Esophagus squamous epithelium (tissue), 4 donors: ENCODE measurements at regions not wholly inside any gene's neighbourhood (a gene's known extent, or its start where the extent isn't known, plus 50 kb on each side); places are given as distances from the start of the nearest gene placed in this dataset.
"Not testable (repeated sequence)": the region's sequence is repeated elsewhere in the genome, so short reads cannot be mapped to it uniquely, and the experiment has no call there.

Experiments used
- POLR2A ChIP-seq, 4 donors: fragments of 450-650 bp; IDR thresholded peaks; one replicate each; pipeline ENCODE4 v1.6.1; 2017; ENCODE audit warnings: antibody characterized with exemption in 4 of 4, mild to moderate bottlenecking in 4 of 4, moderate library complexity in 3 of 4
- TF ChIP-seq, protein P1 (sequence below), 6 experiments: fragments of 450-650 bp in 4 of 6; fragments of 200-600 bp in 2 of 6; sonication (generic) in 2 of 6; IDR thresholded peaks; one replicate each; pipeline ENCODE4 v1.5.1; 2016 to 2019; ENCODE audit warnings: antibody characterized with exemption in 6 of 6, mild to moderate bottlenecking in 4 of 6, moderate library complexity in 4 of 6

GRCh38 chr1:149163063-149163444 lies 59.7 kb upstream of the NBPF9 start:
- TF ChIP-seq, protein P1, sequence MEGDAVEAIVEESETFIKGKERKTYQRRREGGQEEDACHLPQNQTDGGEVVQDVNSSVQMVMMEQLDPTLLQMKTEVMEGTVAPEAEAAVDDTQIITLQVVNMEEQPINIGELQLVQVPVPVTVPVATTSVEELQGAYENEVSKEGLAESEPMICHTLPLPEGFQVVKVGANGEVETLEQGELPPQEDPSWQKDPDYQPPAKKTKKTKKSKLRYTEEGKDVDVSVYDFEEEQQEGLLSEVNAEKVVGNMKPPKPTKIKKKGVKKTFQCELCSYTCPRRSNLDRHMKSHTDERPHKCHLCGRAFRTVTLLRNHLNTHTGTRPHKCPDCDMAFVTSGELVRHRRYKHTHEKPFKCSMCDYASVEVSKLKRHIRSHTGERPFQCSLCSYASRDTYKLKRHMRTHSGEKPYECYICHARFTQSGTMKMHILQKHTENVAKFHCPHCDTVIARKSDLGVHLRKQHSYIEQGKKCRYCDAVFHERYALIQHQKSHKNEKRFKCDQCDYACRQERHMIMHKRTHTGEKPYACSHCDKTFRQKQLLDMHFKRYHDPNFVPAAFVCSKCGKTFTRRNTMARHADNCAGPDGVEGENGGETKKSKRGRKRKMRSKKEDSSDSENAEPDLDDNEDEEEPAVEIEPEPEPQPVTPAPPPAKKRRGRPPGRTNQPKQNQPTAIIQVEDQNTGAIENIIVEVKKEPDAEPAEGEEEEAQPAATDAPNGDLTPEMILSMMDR (IDR thresholded peaks at IDR 0.05): not testable (repeated sequence)
- not testable (repeated sequence) for TF ChIP-seq POLR2A (IDR thresholded peaks at IDR 0.05)
